Breast epithelium (tissue), 3 donors: ENCODE measurements at regions not wholly inside any gene's neighbourhood (a gene's known extent, or its start where the extent isn't known, plus 50 kb on each side); places are given as distances from the start of the nearest gene placed in this dataset.

Source experiments
- CTCF ChIP-seq, 3 donors: fragments of 450-650 bp; IDR thresholded peaks; one replicate each; pipeline ENCODE4 v1.5.1; 2016 to 2017; ENCODE audit warnings: antibody characterized with exemption in 3 of 3, mild to moderate bottlenecking in 3 of 3, moderate library complexity in 3 of 3
- POLR2A ChIP-seq: fragments of 450-650 bp; IDR thresholded peaks from one replicate; pipeline ENCODE4 v1.6.1; 2016; ENCODE audit warnings: antibody characterized with exemption, mild to moderate bottlenecking, moderate library complexity
- POLR2AphosphoS5 ChIP-seq, 3 donors: sonication (generic); formaldehyde crosslinking; IDR thresholded peaks; one replicate each; pipeline ENCODE4 v1.6.1; 2017; ENCODE audit warnings: antibody characterized with exemption in 3 of 3

- no peak for TF ChIP-seq POLR2AphosphoS5 (IDR thresholded peaks at IDR 0.05)
- no peak for TF ChIP-seq CTCF (IDR thresholded peaks at IDR 0.05)
- TF ChIP-seq POLR2A: no peak
Observed at GRCh38 chr2:230658877-230659652, 53.6 kb upstream of the CAB39 start.
